Natural killer cell (primary cell): ENCODE measurements at regions not wholly inside any gene's neighbourhood (a gene's known extent, or its start where the extent isn't known, plus 50 kb on each side); places are given as distances from the start of the nearest gene placed in this dataset.

Experiments
- ATAC-seq, 3 donors: fragments of 150-1000 bp in 2 of 3; fragments of 200-7000 bp in 1 of 3; cut with Tn5 transposase; 1 replicate in 1 of 3; 2 replicates in 2 of 3; pipeline ENCODE4 v1.10.0; 2021; ENCODE audit warnings: mild to moderate bottlenecking in 2 of 3, moderate library complexity in 2 of 3
- DNase-seq, 2 donors: peaks; one replicate each; pipeline versions ENCODE4 v3.0.0 to v3.0.0-alpha.2; 2013 to 2021; ENCODE audit warnings: mixed read lengths in 1 of 2
- H3K27ac ChIP-seq: one replicate; pipeline ENCODE4 v1.5.1; 2013; ENCODE audit warnings: mild to moderate bottlenecking, low read length
- H3K27me3 ChIP-seq: one replicate; pipeline ENCODE4 v1.6.1; 2013; ENCODE audit warnings: low read length; ENCODE audit not compliant: control insufficient read depth, insufficient read depth
- H3K36me3 ChIP-seq: one replicate; pipeline ENCODE4 v1.6.1; 2013; ENCODE audit warnings: low read length; ENCODE audit not compliant: control insufficient read depth, insufficient read depth
- H3K4me1 ChIP-seq: one replicate; pipeline ENCODE4 v1.6.1; 2013; ENCODE audit warnings: low read length; ENCODE audit not compliant: control insufficient read depth, insufficient read depth
- H3K4me3 ChIP-seq: one replicate; pipeline ENCODE4 v1.5.1; 2013; ENCODE audit warnings: low read length
- H3K9me3 ChIP-seq: one replicate; pipeline ENCODE4 v1.6.1; 2013; ENCODE audit warnings: low read length; ENCODE audit not compliant: control insufficient read depth, insufficient read depth
- H3K27ac Mint-ChIP-seq, 2 donors: one replicate each; pipeline ENCODE4 v1.8.0; 2022; ENCODE audit warnings: mild to moderate bottlenecking in 2 of 2, mixed read lengths in 2 of 2, moderate library complexity in 1 of 2
- H3K27me3 Mint-ChIP-seq, 2 donors: one replicate each; pipeline ENCODE4 v1.8.0; 2022; ENCODE audit warnings: low read depth in 2 of 2, mixed read lengths in 2 of 2
- H3K36me3 Mint-ChIP-seq: one replicate; pipeline ENCODE4 v1.8.0; 2022; ENCODE audit warnings: mixed read lengths
- H3K4me1 Mint-ChIP-seq, 2 donors: one replicate each; pipeline ENCODE4 v1.8.0; 2022; ENCODE audit warnings: mixed read lengths in 2 of 2
- H3K4me3 Mint-ChIP-seq: one replicate; pipeline ENCODE4 v1.8.0; 2022; ENCODE audit warnings: mild to moderate bottlenecking, moderate library complexity, mixed read lengths
- H3K9me3 Mint-ChIP-seq, 2 donors: one replicate each; pipeline ENCODE4 v1.8.0; 2022; ENCODE audit warnings: mixed read lengths in 2 of 2
- CTCF ChIP-seq: fragments of 200-600 bp; IDR thresholded peaks from one replicate; pipeline ENCODE4 v1.8.0; 2022; ENCODE audit warnings: antibody characterized with exemption
- WGBS: methylation state at CpG from one replicate; pipeline ENCODE4 v1.1.7; 2013; ENCODE audit warnings: missing lambda C conversion rate; ENCODE audit not compliant: insufficient coverage; 5-methylcytosine and 5-hydroxymethylcytosine counted together
- intact Hi-C: fragments of 100-400 bp; cut with micrococcal nuclease; formaldehyde crosslinking; loops from one replicate; pipeline ENCODE4 v1.14.2; 2022

- no peak overlapping the region for H3K4me3 Mint-ChIP-seq
- peaks cover 0 to 6% of the 10 kb centered on the region in 2 donors for H3K9me3 Mint-ChIP-seq
- H3K4me1 Mint-ChIP-seq, result no peaks in the 10 kb centered on the region
- 86% methylated on average over 1 of the region's 2 CpGs for WGBS
- no peak for TF ChIP-seq CTCF
- Histone ChIP-seq H3K27ac (no peak overlapping the region), H3K9me3 (no peaks in the 10 kb centered on the region), H3K36me3 (no peaks in the 10 kb centered on the region), H3K27me3 (no peaks in the 10 kb centered on the region), H3K4me3 (no peak overlapping the region), H3K4me1 (no peaks in the 10 kb centered on the region)
- intact Hi-C loops, result loop anchor here (10.0 kb wide), 1 partner anchor 58 kb away; no protein-coding TSS in a partner anchor
- DNase-seq, result no peak
- ATAC-seq, result no peak
- H3K27me3 Mint-ChIP-seq, result no peaks in the 10 kb centered on the region
- no peaks in the 10 kb centered on the region for H3K36me3 Mint-ChIP-seq
- H3K27ac Mint-ChIP-seq, result no peak overlapping the region
Measured at GRCh38 chr18:54003195-54003594, 221.3 kb downstream of the MBD2 start.

- H3K9me3 ChIP-seq, result no peaks in the 10 kb centered on the region
- H3K27me3 ChIP-seq, result no peaks in the 10 kb centered on the region
- H3K27me3 Mint-ChIP-seq, result no peaks in the 10 kb centered on the region
- ATAC-seq, result no peak
- H3K4me1 ChIP-seq, result no peaks in the 10 kb centered on the region
- intact Hi-C loops, result no loop called here
- H3K36me3 Mint-ChIP-seq, result no peaks in the 10 kb centered on the region
- 100% methylated on average over 1 of the region's 1 CpG for WGBS
- H3K27ac Mint-ChIP-seq, result no peak overlapping the region
- TF ChIP-seq CTCF, result no peak
- no peak for DNase-seq
- H3K36me3 ChIP-seq, result no peaks in the 10 kb centered on the region
- H3K4me1 Mint-ChIP-seq, result no peaks in the 10 kb centered on the region
- H3K4me3 ChIP-seq, result no peak overlapping the region
- no peak overlapping the region for H3K4me3 Mint-ChIP-seq
- no peak overlapping the region for H3K27ac ChIP-seq
- H3K9me3 Mint-ChIP-seq, result peaks cover 0 to 7% of the 10 kb centered on the region in 2 donors
Measured at GRCh38 chr18:53997064-53997463, 227.4 kb downstream of the MBD2 start.

GRCh38 chr18:53994016-53994415 lies 230.5 kb downstream of the MBD2 start:
- Histone ChIP-seq H3K9me3 (no peaks in the 10 kb centered on the region), H3K36me3 (no peaks in the 10 kb centered on the region), H3K27ac (no peak overlapping the region), H3K27me3 (no peaks in the 10 kb centered on the region), H3K4me1 (no peaks in the 10 kb centered on the region), H3K4me3 (no peak overlapping the region)
- no peaks in the 10 kb centered on the region for H3K4me1 Mint-ChIP-seq
- DNase-seq (no peak), ATAC-seq (no peak)
- WGBS, result 84% methylated on average over 2 of the region's 2 CpGs
- TF ChIP-seq CTCF, result no peak
- intact Hi-C loops, result no loop called here
- H3K9me3 Mint-ChIP-seq, result peaks cover 0 to 7% of the 10 kb centered on the region in 2 donors
- no peaks in the 10 kb centered on the region for H3K27me3 Mint-ChIP-seq
- no peak overlapping the region for H3K4me3 Mint-ChIP-seq
- no peaks in the 10 kb centered on the region for H3K36me3 Mint-ChIP-seq
- no peak overlapping the region for H3K27ac Mint-ChIP-seq

- no peak overlapping the region for H3K27ac Mint-ChIP-seq
- no peaks in the 10 kb centered on the region for H3K4me1 Mint-ChIP-seq
- H3K4me1 ChIP-seq, result no peaks in the 10 kb centered on the region
Measured at GRCh38 chr18:53991805-53992204, 232.7 kb downstream of the MBD2 start.

More at GRCh38 chr18:53991805-53992204, 232.7 kb downstream of the MBD2 start:
- no peak overlapping the region for H3K27ac ChIP-seq
- H3K27me3 ChIP-seq, result no peaks in the 10 kb centered on the region
- no peaks in the 10 kb centered on the region for H3K27me3 Mint-ChIP-seq
- no peak for DNase-seq
- no peaks in the 10 kb centered on the region for H3K9me3 ChIP-seq
- H3K36me3 ChIP-seq, result no peaks in the 10 kb centered on the region
- H3K4me3 Mint-ChIP-seq, result no peak overlapping the region
- 82% methylated on average over 4 of the region's 5 CpGs for WGBS
- no peak overlapping the region for H3K4me3 ChIP-seq
- no peak for TF ChIP-seq CTCF
- intact Hi-C loops, result no loop called here
- no peaks in the 10 kb centered on the region for H3K36me3 Mint-ChIP-seq
- peaks cover 0 to 3% of the 10 kb centered on the region in 2 donors for H3K9me3 Mint-ChIP-seq
- no peak for ATAC-seq
